ENCODE measurements at regions not wholly inside any gene's neighbourhood (a gene's known extent, or its start where the extent isn't known, plus 50 kb on each side); places are given as distances from the start of the nearest gene placed in this dataset.

GRCh38 chr18:54673936-54674335 lies 82.9 kb downstream of the DYNAP start (continued):
- TF ChIP-seq, protein P1, sequence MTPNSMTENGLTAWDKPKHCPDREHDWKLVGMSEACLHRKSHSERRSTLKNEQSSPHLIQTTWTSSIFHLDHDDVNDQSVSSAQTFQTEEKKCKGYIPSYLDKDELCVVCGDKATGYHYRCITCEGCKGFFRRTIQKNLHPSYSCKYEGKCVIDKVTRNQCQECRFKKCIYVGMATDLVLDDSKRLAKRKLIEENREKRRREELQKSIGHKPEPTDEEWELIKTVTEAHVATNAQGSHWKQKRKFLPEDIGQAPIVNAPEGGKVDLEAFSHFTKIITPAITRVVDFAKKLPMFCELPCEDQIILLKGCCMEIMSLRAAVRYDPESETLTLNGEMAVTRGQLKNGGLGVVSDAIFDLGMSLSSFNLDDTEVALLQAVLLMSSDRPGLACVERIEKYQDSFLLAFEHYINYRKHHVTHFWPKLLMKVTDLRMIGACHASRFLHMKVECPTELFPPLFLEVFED (CRISPR knock-in tag; conservative IDR thresholded peaks at IDR 0.05) = no peak
- TF ChIP-seq, protein P2, sequence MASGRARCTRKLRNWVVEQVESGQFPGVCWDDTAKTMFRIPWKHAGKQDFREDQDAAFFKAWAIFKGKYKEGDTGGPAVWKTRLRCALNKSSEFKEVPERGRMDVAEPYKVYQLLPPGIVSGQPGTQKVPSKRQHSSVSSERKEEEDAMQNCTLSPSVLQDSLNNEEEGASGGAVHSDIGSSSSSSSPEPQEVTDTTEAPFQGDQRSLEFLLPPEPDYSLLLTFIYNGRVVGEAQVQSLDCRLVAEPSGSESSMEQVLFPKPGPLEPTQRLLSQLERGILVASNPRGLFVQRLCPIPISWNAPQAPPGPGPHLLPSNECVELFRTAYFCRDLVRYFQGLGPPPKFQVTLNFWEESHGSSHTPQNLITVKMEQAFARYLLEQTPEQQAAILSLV (tag; IDR thresholded peaks at IDR 0.05) = no peak
- TF ChIP-seq SNRNP70 (optimal IDR thresholded peaks at IDR 0.05; ENCODE audit: low read depth, low read length) (no peak), TRIM28 (IDR thresholded peaks at IDR 0.05) (no peak), ZNF639 (CRISPR knock-in tag; conservative IDR thresholded peaks at IDR 0.05 in 1 of 2, IDR thresholded peaks at IDR 0.05 in 1 of 2) (no peak), ZNF143 (CRISPR knock-in tag; IDR thresholded peaks at IDR 0.05) (no peak)

GRCh38 chr18:54675076-54675475 lies 84.0 kb downstream of the DYNAP start:
- DNase-seq (ENCODE audit: extremely low read depth in 1 of 4, low spot score in 3 of 4) (no peak), ATAC-seq (no peak), FAIRE-seq (no peak)
- BruUV-seq (replicated peaks) = no TSS peak
- ChIA-PET POLR2A (no interaction called here), CTCF (ENCODE audit: low intra/inter-chr PET ratio) (no interaction called here)
- Histone ChIP-seq H3K36me3 (ENCODE audit: control insufficient read depth, insufficient read depth, low read length) (no peaks in the 10 kb centered on the region), H3K9me3 (replicated peaks; ENCODE audit: control insufficient read depth, insufficient read depth, low read depth, low read length) (no peaks in the 10 kb centered on the region), H3K4me1 (replicated peaks in 1 of 2; ENCODE audit: control insufficient read depth in 2 of 2, insufficient read depth in 2 of 2, low read length in 2 of 2) (no peaks in the 10 kb centered on the region), H3K4me2 (ENCODE audit: insufficient read depth, low read length) (no peak overlapping the region), H2AFZ (ENCODE audit: low read depth, low read length) (no peak overlapping the region), H3K9me1 (ENCODE audit: control insufficient read depth, insufficient read depth, low read length) (no peaks in the 10 kb centered on the region), H3K4me3 (no peak overlapping the region), H3K79me2 (ENCODE audit: control insufficient read depth, insufficient read depth, low read length) (no peaks in the 10 kb centered on the region), H3K9ac (ENCODE audit: insufficient read depth in 1 of 2, low read depth in 2 of 2, low read length in 2 of 2) (no peak overlapping the region), H3K27me3 (ENCODE audit: control insufficient read depth in 2 of 2, insufficient read depth in 2 of 2, low read length in 2 of 2) (no peaks in the 10 kb centered on the region), H3K27ac (ENCODE audit: extremely low read depth, low read depth, low read length) (no peak overlapping the region), H4K20me1 (replicated peaks; ENCODE audit: control insufficient read depth, insufficient read depth, low read length) (no peaks in the 10 kb centered on the region)
- 0% methylated on average over 1 of the region's 1 CpG for WGBS (ENCODE audit: insufficient coverage, low coverage, missing lambda C conversion rate)
- TF ChIP-seq CUX1 (CRISPR knock-in tag; IDR thresholded peaks at IDR 0.05) = no peak
- TF ChIP-seq POLR3G (IDR thresholded peaks at IDR 0.05; ENCODE audit: extremely low read depth, insufficient read length, insufficient replicate concordance) = no peak
- in situ Hi-C loops (cut with MboI) (loop anchor here (5.0 kb wide), 1 partner anchor 307 kb away; no protein-coding TSS in a partner anchor), intact Hi-C loops (cut with micrococcal nuclease) (no loop called here)
